ENCODE measurements at regions not wholly inside any gene's neighbourhood (a gene's known extent, or its start where the extent isn't known, plus 50 kb on each side); places are given as distances from the start of the nearest gene placed in this dataset.
"Not testable (repeated sequence)": the region's sequence is repeated elsewhere in the genome, so short reads cannot be mapped to it uniquely, and the experiment has no call there.

GRCh38 chr5:133863857-133864585 is 104.4 kb downstream of the C5orf15 start:
- DNase-seq, result no peak
- in situ Hi-C loops (cut with MboI; ENCODE audit: low pct_unique_long_range_greater_than_20kb, low sequenced_read_pairs), result no loop called here

GRCh38 chr5:133861161-133861737 is 107.2 kb downstream of the C5orf15 start:
- in situ Hi-C loops (cut with MboI; ENCODE audit: low pct_unique_long_range_greater_than_20kb, low sequenced_read_pairs), result no loop called here
- no peak for DNase-seq

- DNase-seq, result no peak
- in situ Hi-C loops (cut with MboI; ENCODE audit: low pct_unique_long_range_greater_than_20kb, low sequenced_read_pairs), result no loop called here
Measured at GRCh38 chr5:133859073-133859472, 109.4 kb downstream of the C5orf15 start.

- in situ Hi-C loops (cut with MboI; ENCODE audit: low pct_unique_long_range_greater_than_20kb, low sequenced_read_pairs), result not testable (repeated sequence)
Measured at GRCh38 chr5:133857595-133858313, 110.7 kb downstream of the C5orf15 start.

GRCh38 chr5:133854554-133854953 is 113.9 kb downstream of the C5orf15 start:
- DNase-seq, result no peak
- in situ Hi-C loops (cut with MboI; ENCODE audit: low pct_unique_long_range_greater_than_20kb, low sequenced_read_pairs), result no loop called here

More at GRCh38 chr5:133857595-133858313, 110.7 kb downstream of the C5orf15 start:
- DNase-seq, result not testable (repeated sequence)

- in situ Hi-C loops (cut with MboI; ENCODE audit: low pct_unique_long_range_greater_than_20kb, low sequenced_read_pairs), result no loop called here
- no peak for DNase-seq
Measured at GRCh38 chr5:133853646-133854365, 114.6 kb downstream of the C5orf15 start.

- in situ Hi-C loops (cut with MboI; ENCODE audit: low pct_unique_long_range_greater_than_20kb, low sequenced_read_pairs), result no loop called here
- no peak for DNase-seq
Measured at GRCh38 chr5:133851521-133851920, 116.9 kb downstream of the C5orf15 start.

GRCh38 chr5:133850811-133851210 is 117.6 kb downstream of the C5orf15 start:
- no peak for DNase-seq
- in situ Hi-C loops (cut with MboI; ENCODE audit: low pct_unique_long_range_greater_than_20kb, low sequenced_read_pairs), result no loop called here

- in situ Hi-C loops (cut with MboI; ENCODE audit: low pct_unique_long_range_greater_than_20kb, low sequenced_read_pairs), result no loop called here
- no peak for DNase-seq
Measured at GRCh38 chr5:133849116-133849515, 119.3 kb downstream of the C5orf15 start.

- no peak for DNase-seq
- in situ Hi-C loops (cut with MboI; ENCODE audit: low pct_unique_long_range_greater_than_20kb, low sequenced_read_pairs), result no loop called here
Measured at GRCh38 chr5:133848341-133848811, 120.0 kb downstream of the C5orf15 start.

- in situ Hi-C loops (cut with MboI; ENCODE audit: low pct_unique_long_range_greater_than_20kb, low sequenced_read_pairs), result no loop called here
- DNase-seq, result no peak
Measured at GRCh38 chr5:133847886-133848285, 120.5 kb downstream of the C5orf15 start.

- in situ Hi-C loops (cut with MboI; ENCODE audit: low pct_unique_long_range_greater_than_20kb, low sequenced_read_pairs), result no loop called here
- DNase-seq, result no peak
Measured at GRCh38 chr5:133847301-133847700, 121.1 kb downstream of the C5orf15 start.

GRCh38 chr5:133846478-133847226 is 121.8 kb downstream of the C5orf15 start:
- in situ Hi-C loops (cut with MboI; ENCODE audit: low pct_unique_long_range_greater_than_20kb, low sequenced_read_pairs), result no loop called here

GRCh38 chr5:133845271-133845670 is 123.2 kb downstream of the C5orf15 start:
- no peak for DNase-seq
- in situ Hi-C loops (cut with MboI; ENCODE audit: low pct_unique_long_range_greater_than_20kb, low sequenced_read_pairs), result no loop called here

More at GRCh38 chr5:133846478-133847226, 121.8 kb downstream of the C5orf15 start:
- DNase-seq, result no peak

- in situ Hi-C loops (cut with MboI; ENCODE audit: low pct_unique_long_range_greater_than_20kb, low sequenced_read_pairs), result no loop called here
Measured at GRCh38 chr5:133844836-133845235, 123.6 kb downstream of the C5orf15 start.

GRCh38 chr5:133843911-133844310 is 124.5 kb downstream of the C5orf15 start:
- in situ Hi-C loops (cut with MboI; ENCODE audit: low pct_unique_long_range_greater_than_20kb, low sequenced_read_pairs), result no loop called here
- no peak for DNase-seq

More at GRCh38 chr5:133844836-133845235, 123.6 kb downstream of the C5orf15 start:
- no peak for DNase-seq

GRCh38 chr5:133842846-133843611 is 125.4 kb downstream of the C5orf15 start:
- in situ Hi-C loops (cut with MboI; ENCODE audit: low pct_unique_long_range_greater_than_20kb, low sequenced_read_pairs), result no loop called here
- DNase-seq, result no peak
